GM10266 (cell line): ENCODE measurements at regions not wholly inside any gene's neighbourhood (a gene's known extent, or its start where the extent isn't known, plus 50 kb on each side); places are given as distances from the start of the nearest gene placed in this dataset.

Experiments used
- DNase-seq: peaks from one replicate; pipeline ENCODE4 v3.0.0; 2012; ENCODE audit errors: extremely low spot score
- CTCF ChIP-seq: IDR thresholded peaks from 2 replicates; pipeline ENCODE4 v1.5.1; 2012; ENCODE audit warnings: mild to moderate bottlenecking, low read depth; ENCODE audit not compliant: control insufficient read depth, insufficient read depth; ENCODE audit errors: missing control alignments

GRCh38 chr3:34268032-34268709 is 469.7 kb downstream of the PDCD6IP start:
- DNase-seq = no peak
- TF ChIP-seq CTCF = no peak

- DNase-seq = no peak
- TF ChIP-seq CTCF = no peak
These were observed 477.4 kb downstream of the PDCD6IP start for GRCh38 chr3:34275811-34276210.

- no peak for DNase-seq
- TF ChIP-seq CTCF = no peak
These were observed 477.9 kb downstream of the PDCD6IP start for GRCh38 chr3:34276342-34276741.

GRCh38 chr3:34277110-34277509 is 478.7 kb downstream of the PDCD6IP start:
- peak; percentile 9 for TF ChIP-seq CTCF
- no peak for DNase-seq

GRCh38 chr3:34279901-34280300 is 481.5 kb downstream of the PDCD6IP start:
- TF ChIP-seq CTCF = no peak
- no peak for DNase-seq

- no peak for DNase-seq
- TF ChIP-seq CTCF = no peak
These were observed 485.3 kb downstream of the PDCD6IP start for GRCh38 chr3:34283751-34284150.

GRCh38 chr3:34284959-34285826 is 486.8 kb downstream of the PDCD6IP start:
- TF ChIP-seq CTCF = no peak
- DNase-seq = no peak
